Suprapubic skin (tissue), 4 donors: ENCODE measurements at regions not wholly inside any gene's neighbourhood (a gene's known extent, or its start where the extent isn't known, plus 50 kb on each side); places are given as distances from the start of the nearest gene placed in this dataset.

Source experiments
- EP300 ChIP-seq: sonication (generic); formaldehyde crosslinking; IDR thresholded peaks from one replicate; pipeline ENCODE4 v1.6.1; 2017; ENCODE audit warnings: antibody characterized with exemption
- POLR2A ChIP-seq, 2 donors: fragments of 450-650 bp; IDR thresholded peaks; one replicate each; pipeline ENCODE4 v1.6.1; 2017; ENCODE audit warnings: antibody characterized with exemption in 2 of 2, mild to moderate bottlenecking in 2 of 2, moderate library complexity in 2 of 2
- POLR2AphosphoS5 ChIP-seq, 3 donors: sonication (generic); formaldehyde crosslinking; IDR thresholded peaks; one replicate each; pipeline ENCODE4 v1.6.1; 2017; ENCODE audit warnings: antibody characterized with exemption in 3 of 3
- TF ChIP-seq, protein P1 (sequence below), 2 donors: fragments of 200-600 bp in 1 of 2; fragments of 450-650 bp in 1 of 2; sonication (generic) in 1 of 2; IDR thresholded peaks; one replicate each; pipeline ENCODE4 v1.5.1; 2016 to 2019; ENCODE audit warnings: antibody characterized with exemption in 2 of 2, mild to moderate bottlenecking in 1 of 2, moderate library complexity in 1 of 2

- TF ChIP-seq POLR2A (IDR thresholded peaks at IDR 0.05) (no peak), POLR2AphosphoS5 (IDR thresholded peaks at IDR 0.05) (no peak), EP300 (no peak)
- TF ChIP-seq, protein P1, sequence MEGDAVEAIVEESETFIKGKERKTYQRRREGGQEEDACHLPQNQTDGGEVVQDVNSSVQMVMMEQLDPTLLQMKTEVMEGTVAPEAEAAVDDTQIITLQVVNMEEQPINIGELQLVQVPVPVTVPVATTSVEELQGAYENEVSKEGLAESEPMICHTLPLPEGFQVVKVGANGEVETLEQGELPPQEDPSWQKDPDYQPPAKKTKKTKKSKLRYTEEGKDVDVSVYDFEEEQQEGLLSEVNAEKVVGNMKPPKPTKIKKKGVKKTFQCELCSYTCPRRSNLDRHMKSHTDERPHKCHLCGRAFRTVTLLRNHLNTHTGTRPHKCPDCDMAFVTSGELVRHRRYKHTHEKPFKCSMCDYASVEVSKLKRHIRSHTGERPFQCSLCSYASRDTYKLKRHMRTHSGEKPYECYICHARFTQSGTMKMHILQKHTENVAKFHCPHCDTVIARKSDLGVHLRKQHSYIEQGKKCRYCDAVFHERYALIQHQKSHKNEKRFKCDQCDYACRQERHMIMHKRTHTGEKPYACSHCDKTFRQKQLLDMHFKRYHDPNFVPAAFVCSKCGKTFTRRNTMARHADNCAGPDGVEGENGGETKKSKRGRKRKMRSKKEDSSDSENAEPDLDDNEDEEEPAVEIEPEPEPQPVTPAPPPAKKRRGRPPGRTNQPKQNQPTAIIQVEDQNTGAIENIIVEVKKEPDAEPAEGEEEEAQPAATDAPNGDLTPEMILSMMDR (IDR thresholded peaks at IDR 0.05) = no peak
Measured at GRCh38 chr5:166430491-166431319, 1860.7 kb upstream of the WWC1 start.
